ENCODE measurements at regions not wholly inside any gene's neighbourhood (a gene's known extent, or its start where the extent isn't known, plus 50 kb on each side); places are given as distances from the start of the nearest gene placed in this dataset.

GRCh38 chr3:87398168-87398801 lies 121.9 kb upstream of the POU1F1 start:
- H3K27me3 ChIP-seq, result no peaks in the 10 kb centered on the region
- H3K27ac ChIP-seq, result no peak overlapping the region
- peaks cover 0 to 5% (median 0%) of the 10 kb centered on the region in 3 donors for H3K9me3 ChIP-seq
- ATAC-seq (no peak), DNase-seq (no peak)
- intact Hi-C loops (cut with DNase I), result no loop called here
- no peaks in the 10 kb centered on the region for H3K36me3 ChIP-seq (replicated peaks in 1 of 2; ENCODE audit: insufficient read depth in 1 of 2, low read depth in 2 of 2)
- 38 to 57% methylated on average over 4 of the region's 4 CpGs for WGBS, 2 donors
- H3K4me1 ChIP-seq, result no peaks in the 10 kb centered on the region
- no peak overlapping the region for H3K4me3 ChIP-seq
- TF ChIP-seq POLR2A (IDR thresholded peaks at IDR 0.05), result no peak
- no peak for TF ChIP-seq CTCF (IDR thresholded peaks at IDR 0.05)

- intact Hi-C loops (cut with DNase I), result no loop called here
- Histone ChIP-seq H3K9me3 (peaks cover 0 to 5% (median 0%) of the 10 kb centered on the region in 3 donors), H3K27ac (no peak overlapping the region), H3K27me3 (no peaks in the 10 kb centered on the region), H3K4me3 (no peak overlapping the region), H3K4me1 (no peaks in the 10 kb centered on the region), H3K36me3 (replicated peaks in 1 of 2; ENCODE audit: insufficient read depth in 1 of 2, low read depth in 2 of 2) (no peaks in the 10 kb centered on the region)
- no peak for ATAC-seq
- 64 to 69% methylated on average over 2 of the region's 2 CpGs for WGBS, 2 donors
- TF ChIP-seq CTCF (IDR thresholded peaks at IDR 0.05) (no peak), POLR2A (IDR thresholded peaks at IDR 0.05) (no peak)
- no peak for DNase-seq
Measured at GRCh38 chr3:87397211-87397610, 120.8 kb upstream of the POU1F1 start.

- Histone ChIP-seq H3K4me1 (no peaks in the 10 kb centered on the region), H3K36me3 (replicated peaks in 1 of 2; ENCODE audit: insufficient read depth in 1 of 2, low read depth in 2 of 2) (no peaks in the 10 kb centered on the region), H3K4me3 (no peak overlapping the region), H3K27ac (no peak overlapping the region), H3K27me3 (no peaks in the 10 kb centered on the region), H3K9me3 (peaks cover 0 to 5% (median 0%) of the 10 kb centered on the region in 3 donors)
- WGBS, 2 donors, result 82 to 83% methylated on average over 3 of the region's 3 CpGs
- no peak for TF ChIP-seq CTCF (IDR thresholded peaks at IDR 0.05)
- no peak for TF ChIP-seq POLR2A (IDR thresholded peaks at IDR 0.05)
- DNase-seq (peak in 1 of 4 donors; percentile 6), ATAC-seq (no peak)
- intact Hi-C loops (cut with DNase I), result no loop called here
Measured at GRCh38 chr3:87390821-87391220, 114.4 kb upstream of the POU1F1 start.

GRCh38 chr3:87390353-87390752 lies 114.0 kb upstream of the POU1F1 start:
- DNase-seq, result no peak
- intact Hi-C loops (cut with DNase I), result no loop called here
- no peak for ATAC-seq
- Histone ChIP-seq H3K27me3 (no peaks in the 10 kb centered on the region), H3K27ac (no peak overlapping the region), H3K36me3 (replicated peaks in 1 of 2; ENCODE audit: insufficient read depth in 1 of 2, low read depth in 2 of 2) (no peaks in the 10 kb centered on the region), H3K4me1 (no peaks in the 10 kb centered on the region), H3K4me3 (no peak overlapping the region), H3K9me3 (peaks cover 0 to 5% (median 0%) of the 10 kb centered on the region in 3 donors)
- 63 to 75% methylated on average over 4 of the region's 4 CpGs for WGBS, 2 donors
- TF ChIP-seq CTCF (IDR thresholded peaks at IDR 0.05) (no peak), POLR2A (IDR thresholded peaks at IDR 0.05) (no peak)

GRCh38 chr3:87375231-87375682 lies 98.9 kb upstream of the POU1F1 start:
- Histone ChIP-seq H3K4me1 (no peaks in the 10 kb centered on the region), H3K27me3 (no peaks in the 10 kb centered on the region), H3K36me3 (replicated peaks in 1 of 2; ENCODE audit: insufficient read depth in 1 of 2, low read depth in 2 of 2) (no peaks in the 10 kb centered on the region), H3K27ac (no peak overlapping the region), H3K4me3 (no peak overlapping the region), H3K9me3 (no peaks in the 10 kb centered on the region)
- intact Hi-C loops (cut with DNase I), result no loop called here
- no peak for ATAC-seq
- no peak for DNase-seq
- 96 to 99% methylated on average over 15 to 18 of the region's 30 CpGs for WGBS, 2 donors
- TF ChIP-seq POLR2A (IDR thresholded peaks at IDR 0.05) (no peak), CTCF (IDR thresholded peaks at IDR 0.05) (no peak)

Data from body of pancreas (tissue), 4 donors.